HEK293T (cell line): ENCODE measurements at regions not wholly inside any gene's neighbourhood (a gene's known extent, or its start where the extent isn't known, plus 50 kb on each side); places are given as distances from the start of the nearest gene placed in this dataset.

Source experiments
- ARNT ChIP-seq: fragments of 450-650 bp; IDR thresholded peaks from 2 replicates; pipeline ENCODE4 v1.6.1; 2017; ENCODE audit warnings: mild to moderate bottlenecking
- BHLHE40 ChIP-seq: fragments of 450-650 bp; IDR thresholded peaks from 2 replicates; pipeline ENCODE4 v1.6.1; 2016; ENCODE audit warnings: mild to moderate bottlenecking, moderate library complexity, borderline replicate concordance
- ELF4 ChIP-seq: fragments of 450-650 bp; IDR thresholded peaks from 2 replicates; pipeline ENCODE4 v1.6.1; 2017; ENCODE audit warnings: antibody characterized with exemption
- FOXA1 ChIP-seq: fragments of 450-650 bp; IDR thresholded peaks from 2 replicates; pipeline ENCODE4 v1.6.1; 2016; ENCODE audit warnings: mild to moderate bottlenecking
- FOXK2 ChIP-seq: fragments of 450-650 bp; IDR thresholded peaks from 2 replicates; pipeline ENCODE4 v1.6.1; 2016; ENCODE audit warnings: mild to moderate bottlenecking
- FOXM1 ChIP-seq: fragments of 450-650 bp; IDR thresholded peaks from 2 replicates; pipeline ENCODE4 v1.6.1; 2017; ENCODE audit warnings: mild to moderate bottlenecking, borderline replicate concordance
- SP1 ChIP-seq: fragments of 450-650 bp; IDR thresholded peaks from 2 replicates; pipeline ENCODE4 v1.6.1; 2017
- SUZ12 ChIP-seq: fragments of 450-650 bp; IDR thresholded peaks from 2 replicates; pipeline ENCODE4 v1.6.1; 2016; ENCODE audit warnings: mild to moderate bottlenecking
- ZNF384 ChIP-seq: fragments of 450-650 bp; IDR thresholded peaks from 2 replicates; pipeline ENCODE4 v1.6.1; 2016
- TF ChIP-seq, protein P1 (sequence below): fragments of 450-650 bp; IDR thresholded peaks from 2 replicates; pipeline ENCODE4 v1.6.1; 2016

DNA sequence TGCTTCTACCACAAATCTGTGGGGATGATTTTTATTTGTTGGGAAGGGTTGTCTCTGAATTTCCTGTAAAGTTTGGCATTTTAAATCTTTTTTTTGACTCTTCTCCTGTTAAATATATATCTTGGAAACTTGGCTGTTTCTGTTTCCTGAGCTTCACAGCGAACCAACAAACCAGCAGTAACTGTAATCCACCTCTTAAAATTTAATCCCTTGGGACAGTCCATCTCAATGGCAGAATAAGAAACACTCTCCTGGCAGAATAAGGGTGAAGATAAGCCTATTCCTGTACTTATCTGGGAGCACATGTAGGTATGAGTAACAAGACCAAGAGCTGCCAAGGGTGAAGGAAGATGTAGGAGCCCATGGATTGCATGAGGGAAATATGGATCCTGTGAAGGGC, 73.1 kb upstream of the RPS23 start:
- TF ChIP-seq SP1 (no peak), FOXM1 (no peak), FOXK2 (no peak), ZNF384 (no peak), ARNT (no peak), SUZ12 (no peak), BHLHE40 (no peak), FOXA1 (no peak), ELF4 (no peak)
- TF ChIP-seq, protein P1, sequence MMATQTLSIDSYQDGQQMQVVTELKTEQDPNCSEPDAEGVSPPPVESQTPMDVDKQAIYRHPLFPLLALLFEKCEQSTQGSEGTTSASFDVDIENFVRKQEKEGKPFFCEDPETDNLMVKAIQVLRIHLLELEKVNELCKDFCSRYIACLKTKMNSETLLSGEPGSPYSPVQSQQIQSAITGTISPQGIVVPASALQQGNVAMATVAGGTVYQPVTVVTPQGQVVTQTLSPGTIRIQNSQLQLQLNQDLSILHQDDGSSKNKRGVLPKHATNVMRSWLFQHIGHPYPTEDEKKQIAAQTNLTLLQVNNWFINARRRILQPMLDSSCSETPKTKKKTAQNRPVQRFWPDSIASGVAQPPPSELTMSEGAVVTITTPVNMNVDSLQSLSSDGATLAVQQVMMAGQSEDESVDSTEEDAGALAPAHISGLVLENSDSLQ = no peak
